ENCODE measurements at regions not wholly inside any gene's neighbourhood (a gene's known extent, or its start where the extent isn't known, plus 50 kb on each side); places are given as distances from the start of the nearest gene placed in this dataset.

DNA sequence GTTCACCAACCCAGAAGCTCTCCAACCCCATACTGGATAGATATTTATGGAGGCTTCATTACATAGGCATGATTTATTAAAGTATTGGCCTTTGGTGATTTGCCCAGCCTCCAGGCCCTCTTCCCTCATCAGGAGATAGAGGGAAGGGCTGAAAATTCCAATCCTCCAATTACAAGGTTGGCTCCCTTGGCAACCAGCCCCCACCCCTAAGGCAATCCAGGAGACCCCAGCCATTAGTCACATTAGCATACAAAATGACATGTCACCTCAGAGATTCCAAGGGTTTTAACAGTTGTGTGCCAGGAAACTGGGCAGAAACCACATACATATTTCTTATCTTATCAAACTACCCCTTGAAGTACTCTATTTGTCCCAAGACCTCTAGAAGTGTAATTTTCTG is 210.0 kb downstream of the HINT1 start:
- POLR2A ChIA-PET: no interaction called here
- CTCF ChIA-PET: no interaction called here
- DNase-seq (ENCODE audit: low read depth): no peak

DNA sequence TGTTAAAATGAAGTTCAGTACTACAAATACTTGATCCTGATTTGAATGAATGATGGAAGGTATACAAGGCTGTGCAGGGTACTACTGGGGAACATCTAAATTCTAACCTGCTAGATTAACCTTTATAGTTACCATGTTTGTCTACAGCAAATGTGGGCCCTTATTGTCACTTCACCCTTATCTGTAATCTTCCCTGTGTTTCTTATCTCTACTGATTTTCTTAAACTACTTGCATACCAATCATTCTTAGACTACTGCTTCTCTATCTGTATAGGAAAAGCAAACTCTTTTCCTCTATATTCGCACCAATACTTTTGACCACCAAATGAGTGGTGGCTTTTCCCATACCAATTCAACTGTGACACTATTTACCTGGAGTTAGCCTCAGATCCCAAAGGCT is 210.7 kb downstream of the HINT1 start:
- TF ChIP-seq, protein P1, sequence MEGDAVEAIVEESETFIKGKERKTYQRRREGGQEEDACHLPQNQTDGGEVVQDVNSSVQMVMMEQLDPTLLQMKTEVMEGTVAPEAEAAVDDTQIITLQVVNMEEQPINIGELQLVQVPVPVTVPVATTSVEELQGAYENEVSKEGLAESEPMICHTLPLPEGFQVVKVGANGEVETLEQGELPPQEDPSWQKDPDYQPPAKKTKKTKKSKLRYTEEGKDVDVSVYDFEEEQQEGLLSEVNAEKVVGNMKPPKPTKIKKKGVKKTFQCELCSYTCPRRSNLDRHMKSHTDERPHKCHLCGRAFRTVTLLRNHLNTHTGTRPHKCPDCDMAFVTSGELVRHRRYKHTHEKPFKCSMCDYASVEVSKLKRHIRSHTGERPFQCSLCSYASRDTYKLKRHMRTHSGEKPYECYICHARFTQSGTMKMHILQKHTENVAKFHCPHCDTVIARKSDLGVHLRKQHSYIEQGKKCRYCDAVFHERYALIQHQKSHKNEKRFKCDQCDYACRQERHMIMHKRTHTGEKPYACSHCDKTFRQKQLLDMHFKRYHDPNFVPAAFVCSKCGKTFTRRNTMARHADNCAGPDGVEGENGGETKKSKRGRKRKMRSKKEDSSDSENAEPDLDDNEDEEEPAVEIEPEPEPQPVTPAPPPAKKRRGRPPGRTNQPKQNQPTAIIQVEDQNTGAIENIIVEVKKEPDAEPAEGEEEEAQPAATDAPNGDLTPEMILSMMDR (IDR thresholded peaks at IDR 0.05; ENCODE audit: insufficient read depth, low read depth, low read length): no peak
- ChIA-PET CTCF (interaction anchor here (1.1 kb wide), 1 partner anchor 11 kb away, joined by 3 read pairs; no protein-coding TSS in a partner anchor), POLR2A (no interaction called here)
- no peak for DNase-seq (ENCODE audit: low read depth)
- no peak overlapping the region for H3K4me3 ChIP-seq (ENCODE audit: low read depth, low read length)
- H3K36me3 ChIP-seq (ENCODE audit: control insufficient read depth, insufficient read depth, low read length): no peaks in the 10 kb centered on the region
- no peaks in the 10 kb centered on the region for H3K27me3 ChIP-seq (ENCODE audit: control insufficient read depth, insufficient read depth, low read length)

More for the DNA sequence above, 210.0 kb downstream of the HINT1 start:
- H3K4me3 ChIP-seq (ENCODE audit: low read depth, low read length): no peak overlapping the region
- no peaks in the 10 kb centered on the region for H3K36me3 ChIP-seq (ENCODE audit: control insufficient read depth, insufficient read depth, low read length)
- H3K27me3 ChIP-seq (ENCODE audit: control insufficient read depth, insufficient read depth, low read length): no peaks in the 10 kb centered on the region
- TF ChIP-seq, protein P1 (IDR thresholded peaks at IDR 0.05; ENCODE audit: insufficient read depth, low read depth, low read length): no peak

DNA sequence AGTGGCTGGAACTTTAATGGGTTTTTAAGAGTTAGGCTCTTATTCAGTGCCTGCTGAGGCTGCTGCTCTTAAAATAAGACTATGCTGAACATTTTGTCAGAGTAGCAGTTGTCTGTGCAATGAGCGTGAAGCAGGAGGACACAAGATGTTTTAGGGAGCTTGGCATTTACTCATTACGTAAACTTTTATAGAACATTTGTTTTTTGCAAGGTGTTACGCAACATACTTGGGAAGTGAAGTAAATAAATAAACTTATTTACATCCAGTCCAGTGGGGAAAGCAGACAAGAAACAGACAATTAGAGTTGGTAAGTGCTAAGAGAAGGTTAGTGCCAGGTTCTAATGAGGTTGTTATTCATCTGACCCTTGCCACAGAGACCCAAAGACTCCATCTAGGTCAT is 226.0 kb downstream of the HINT1 start:
- TF ChIP-seq, protein P1 (IDR thresholded peaks at IDR 0.05; ENCODE audit: insufficient read depth, low read depth, low read length): no peak
- Histone ChIP-seq H3K4me3 (ENCODE audit: low read depth, low read length) (no peak overlapping the region), H3K27me3 (ENCODE audit: control insufficient read depth, insufficient read depth, low read length) (no peaks in the 10 kb centered on the region; the same call in 1 of the 2 replicates), H3K36me3 (ENCODE audit: control insufficient read depth, insufficient read depth, low read length) (no peaks in the 10 kb centered on the region)
- ChIA-PET POLR2A (no interaction called here), CTCF (no interaction called here)
- no peak for DNase-seq (ENCODE audit: low read depth)

DNA sequence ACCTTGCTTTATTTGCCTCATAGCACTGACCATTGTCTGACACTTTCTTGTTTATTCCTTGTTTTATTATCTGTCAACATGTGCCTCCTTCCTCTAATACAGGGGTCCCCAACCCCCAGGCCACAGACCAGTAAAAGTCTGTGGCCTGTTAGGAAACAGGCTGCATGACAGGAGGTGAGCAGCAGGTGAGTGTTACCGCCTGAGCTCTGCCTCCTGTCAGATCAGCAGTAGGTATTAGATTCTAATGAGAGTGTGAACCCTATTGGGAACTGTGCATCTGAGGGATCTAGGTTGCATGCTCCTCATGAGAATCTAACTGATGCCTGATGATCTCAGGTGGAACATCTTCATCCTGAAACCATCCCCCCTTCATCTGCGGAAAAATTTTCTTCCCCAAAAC is 228.0 kb downstream of the HINT1 start:
- Histone ChIP-seq H3K4me3 (ENCODE audit: low read depth, low read length) (no peak overlapping the region), H3K36me3 (ENCODE audit: control insufficient read depth, insufficient read depth, low read length) (no peaks in the 10 kb centered on the region), H3K27me3 (ENCODE audit: control insufficient read depth, insufficient read depth, low read length) (no peaks in the 10 kb centered on the region; the same call in 1 of the 2 replicates)
- TF ChIP-seq, protein P1 (IDR thresholded peaks at IDR 0.05; ENCODE audit: insufficient read depth, low read depth, low read length): no peak
- CTCF ChIA-PET: no interaction called here
- no peak for DNase-seq (ENCODE audit: low read depth)
- POLR2A ChIA-PET: no interaction called here

DNA sequence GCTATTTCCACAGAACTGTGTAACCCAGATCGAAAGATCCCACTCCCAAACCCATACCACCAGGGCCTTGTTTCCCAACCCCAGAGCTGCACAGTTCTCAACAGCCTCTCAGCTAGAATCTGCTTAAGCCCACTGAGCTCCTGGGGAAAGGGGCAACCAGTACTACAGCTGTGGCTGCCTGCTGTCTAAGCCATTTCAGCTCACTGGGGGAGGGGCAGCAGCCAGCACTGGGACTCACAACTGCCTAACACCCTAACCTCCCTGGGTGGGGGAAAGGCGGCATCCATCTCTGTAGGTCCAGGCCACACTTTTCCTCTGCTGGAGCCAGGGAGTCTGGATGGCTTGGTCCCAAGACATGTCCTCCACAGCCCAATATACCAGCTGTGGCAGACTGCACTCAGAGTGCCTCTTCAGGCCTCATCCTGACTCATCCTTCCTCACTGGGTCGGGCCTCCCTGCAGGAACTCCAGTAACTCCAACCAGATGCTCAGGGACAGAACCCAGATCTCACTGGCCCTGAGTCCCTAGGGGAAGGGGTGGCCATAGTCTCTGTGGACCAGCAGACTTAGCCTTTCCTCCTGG is 241.4 kb downstream of the HINT1 start:
- CTCF ChIA-PET: no interaction called here

More for the DNA sequence above, 241.4 kb downstream of the HINT1 start:
- H3K27me3 ChIP-seq (ENCODE audit: control insufficient read depth, insufficient read depth, low read length): no peaks in the 10 kb centered on the region
- H3K4me3 ChIP-seq (ENCODE audit: low read depth, low read length): no peak overlapping the region
- TF ChIP-seq, protein P1 (IDR thresholded peaks at IDR 0.05; ENCODE audit: insufficient read depth, low read depth, low read length): no peak
- POLR2A ChIA-PET: no interaction called here
- no peak for DNase-seq (ENCODE audit: low read depth)
- no peaks in the 10 kb centered on the region for H3K36me3 ChIP-seq (ENCODE audit: control insufficient read depth, insufficient read depth, low read length)
